ENCODE measurements at regions not wholly inside any gene's neighbourhood (a gene's known extent, or its start where the extent isn't known, plus 50 kb on each side); places are given as distances from the start of the nearest gene placed in this dataset.

DNA sequence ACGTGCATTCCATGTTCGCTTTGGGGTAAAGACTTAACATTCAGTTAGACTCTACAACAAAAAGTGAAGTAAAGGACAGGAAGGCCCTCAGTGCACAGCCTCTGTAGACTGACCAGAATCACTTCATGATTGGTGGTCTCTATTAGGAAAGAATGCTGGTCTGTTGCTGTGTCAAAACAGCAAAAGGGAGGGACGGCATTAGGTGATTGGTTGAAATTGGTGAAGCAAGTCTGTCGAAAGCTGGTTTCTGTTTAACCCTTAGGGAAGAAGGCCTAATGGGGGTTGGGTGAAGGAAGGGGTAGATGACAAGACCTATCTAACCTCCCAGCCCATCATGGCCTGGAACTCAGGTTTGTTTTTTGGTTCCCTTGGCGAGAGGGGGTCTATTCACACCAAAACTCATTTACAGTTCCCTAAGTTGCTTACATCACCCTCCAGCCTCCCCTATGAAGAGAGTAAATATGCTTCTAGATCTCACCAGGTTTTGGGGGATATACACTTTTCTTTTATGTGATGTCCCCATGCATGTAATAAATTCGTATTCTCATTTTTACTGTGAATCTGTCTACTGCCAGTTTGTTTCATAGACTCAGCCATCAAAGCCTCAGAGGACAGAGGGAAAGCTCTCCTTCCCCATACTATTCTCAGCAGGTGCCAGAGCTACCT is 65.6 kb downstream of the TMEM17 start:
- no peak for TF ChIP-seq EZH2 (IDR thresholded peaks at IDR 0.05; ENCODE audit: borderline replicate concordance, low read length)
- TF ChIP-seq, protein P1, sequence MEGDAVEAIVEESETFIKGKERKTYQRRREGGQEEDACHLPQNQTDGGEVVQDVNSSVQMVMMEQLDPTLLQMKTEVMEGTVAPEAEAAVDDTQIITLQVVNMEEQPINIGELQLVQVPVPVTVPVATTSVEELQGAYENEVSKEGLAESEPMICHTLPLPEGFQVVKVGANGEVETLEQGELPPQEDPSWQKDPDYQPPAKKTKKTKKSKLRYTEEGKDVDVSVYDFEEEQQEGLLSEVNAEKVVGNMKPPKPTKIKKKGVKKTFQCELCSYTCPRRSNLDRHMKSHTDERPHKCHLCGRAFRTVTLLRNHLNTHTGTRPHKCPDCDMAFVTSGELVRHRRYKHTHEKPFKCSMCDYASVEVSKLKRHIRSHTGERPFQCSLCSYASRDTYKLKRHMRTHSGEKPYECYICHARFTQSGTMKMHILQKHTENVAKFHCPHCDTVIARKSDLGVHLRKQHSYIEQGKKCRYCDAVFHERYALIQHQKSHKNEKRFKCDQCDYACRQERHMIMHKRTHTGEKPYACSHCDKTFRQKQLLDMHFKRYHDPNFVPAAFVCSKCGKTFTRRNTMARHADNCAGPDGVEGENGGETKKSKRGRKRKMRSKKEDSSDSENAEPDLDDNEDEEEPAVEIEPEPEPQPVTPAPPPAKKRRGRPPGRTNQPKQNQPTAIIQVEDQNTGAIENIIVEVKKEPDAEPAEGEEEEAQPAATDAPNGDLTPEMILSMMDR (IDR thresholded peaks at IDR 0.05; ENCODE audit: low read length) = no peak
- Histone ChIP-seq H2AFZ (ENCODE audit: low read length) (no peak overlapping the region), H3K9me3 (ENCODE audit: low read length) (no peaks in the 10 kb centered on the region), H3K27ac (ENCODE audit: low read depth, low read length, poor library complexity, severe bottlenecking) (no peak overlapping the region), H3K9me2 (ENCODE audit: low read depth, low read length) (no peaks in the 10 kb centered on the region), H3K79me2 (ENCODE audit: insufficient read depth, low read length) (no peaks in the 10 kb centered on the region), H3K4me3 (ENCODE audit: low read depth, low read length, poor library complexity, severe bottlenecking) (no peak overlapping the region), H3K4me1 (ENCODE audit: insufficient read depth, low read length, severe bottlenecking) (peaks cover 10% of the 10 kb centered on the region), H3K9ac (ENCODE audit: low read length) (no peak overlapping the region), H3K27me3 (ENCODE audit: insufficient read depth, low read length) (peaks cover 4% of the 10 kb centered on the region; the same call in 1 of the 2 replicates), H3F3A (ENCODE audit: insufficient read depth, low read length) (no peaks in the 10 kb centered on the region), H3K36me3 (ENCODE audit: insufficient read depth, low read length) (no peaks in the 10 kb centered on the region), H3K4me2 (ENCODE audit: low read length) (no peak overlapping the region), H4K20me1 (ENCODE audit: insufficient read depth, low read length) (no peaks in the 10 kb centered on the region)

DNA sequence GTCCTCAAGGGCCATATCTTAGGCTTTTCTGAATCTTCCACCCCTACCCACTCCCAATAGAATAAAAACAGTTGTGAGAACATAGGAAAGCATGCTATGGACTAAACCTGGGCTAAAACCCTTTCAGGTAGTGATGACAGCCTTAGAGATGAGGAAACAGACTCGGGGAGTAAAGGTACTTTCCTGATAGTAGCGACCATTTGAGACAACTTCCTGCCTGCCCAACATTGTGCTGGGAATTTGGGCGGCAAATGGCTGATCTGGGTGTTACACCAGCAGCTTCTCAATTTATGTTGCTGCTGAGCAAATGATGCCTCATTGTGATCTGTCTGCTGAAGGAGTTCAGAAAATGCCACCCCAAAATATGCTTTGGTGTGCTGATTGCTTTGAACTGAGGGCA is 66.6 kb downstream of the TMEM17 start:
- H3K27me3 ChIP-seq (ENCODE audit: insufficient read depth, low read length) = peaks cover 4% of the 10 kb centered on the region; the same call in 1 of the 2 replicates
- no peak overlapping the region for H3K4me2 ChIP-seq (ENCODE audit: low read length)
- no peak overlapping the region for H3K27ac ChIP-seq (ENCODE audit: low read depth, low read length, poor library complexity, severe bottlenecking)
- H4K20me1 ChIP-seq (ENCODE audit: insufficient read depth, low read length) = no peaks in the 10 kb centered on the region
- no peak overlapping the region for H3K4me3 ChIP-seq (ENCODE audit: low read depth, low read length, poor library complexity, severe bottlenecking)
- no peak overlapping the region for H2AFZ ChIP-seq (ENCODE audit: low read length)
- TF ChIP-seq, protein P1 (IDR thresholded peaks at IDR 0.05; ENCODE audit: low read length) = no peak
- TF ChIP-seq EZH2 (IDR thresholded peaks at IDR 0.05; ENCODE audit: borderline replicate concordance, low read length) = no peak
- no peaks in the 10 kb centered on the region for H3K36me3 ChIP-seq (ENCODE audit: insufficient read depth, low read length)
- H3K9me3 ChIP-seq (ENCODE audit: low read length) = no peaks in the 10 kb centered on the region
- H3F3A ChIP-seq (ENCODE audit: insufficient read depth, low read length) = no peaks in the 10 kb centered on the region
- H3K9ac ChIP-seq (ENCODE audit: low read length) = no peak overlapping the region
- H3K79me2 ChIP-seq (ENCODE audit: insufficient read depth, low read length) = no peaks in the 10 kb centered on the region
- H3K9me2 ChIP-seq (ENCODE audit: low read depth, low read length) = no peaks in the 10 kb centered on the region
- peaks cover 12% of the 10 kb centered on the region for H3K4me1 ChIP-seq (ENCODE audit: insufficient read depth, low read length, severe bottlenecking)

DNA sequence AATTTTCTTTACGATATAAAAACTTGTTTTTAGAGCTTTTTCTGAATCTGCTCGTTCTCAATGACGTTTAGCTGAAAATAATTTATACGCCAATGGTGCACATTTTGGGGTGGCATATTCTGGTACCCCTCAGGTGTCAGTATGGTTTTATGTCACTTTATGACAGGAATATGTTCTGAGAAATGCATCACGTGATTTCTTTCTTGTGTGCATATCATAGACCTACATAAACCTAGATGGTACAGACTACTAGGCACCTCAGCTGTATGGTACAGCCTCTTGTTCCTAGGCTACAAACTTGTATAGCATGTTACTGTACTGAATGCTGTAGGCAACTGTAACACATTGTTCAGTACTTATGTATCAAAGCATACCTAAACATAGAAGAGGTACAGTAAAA is 68.2 kb downstream of the TMEM17 start:
- Histone ChIP-seq H3K79me2 (ENCODE audit: insufficient read depth, low read length) (no peaks in the 10 kb centered on the region), H3K27ac (ENCODE audit: low read depth, low read length, poor library complexity, severe bottlenecking) (no peak overlapping the region), H3F3A (ENCODE audit: insufficient read depth, low read length) (no peaks in the 10 kb centered on the region), H3K4me3 (ENCODE audit: low read depth, low read length, poor library complexity, severe bottlenecking) (no peak overlapping the region), H3K9ac (ENCODE audit: low read length) (no peak overlapping the region), H3K27me3 (ENCODE audit: insufficient read depth, low read length) (0 out of 2 replicates have a peak, but pooled peaks cover 4% of the 10 kb centered on the region), H4K20me1 (ENCODE audit: insufficient read depth, low read length) (no peaks in the 10 kb centered on the region), H3K36me3 (ENCODE audit: insufficient read depth, low read length) (no peaks in the 10 kb centered on the region; the same call in 1 of the 2 replicates), H3K4me2 (ENCODE audit: low read length) (no peak overlapping the region), H3K4me1 (ENCODE audit: insufficient read depth, low read length, severe bottlenecking) (peaks cover 12% of the 10 kb centered on the region), H3K9me2 (ENCODE audit: low read depth, low read length) (no peaks in the 10 kb centered on the region), H2AFZ (ENCODE audit: low read length) (no peak overlapping the region), H3K9me3 (ENCODE audit: low read length) (no peaks in the 10 kb centered on the region)
- no peak for TF ChIP-seq EZH2 (IDR thresholded peaks at IDR 0.05; ENCODE audit: borderline replicate concordance, low read length)
- TF ChIP-seq, protein P1 (IDR thresholded peaks at IDR 0.05; ENCODE audit: low read length) = no peak

All from OCI-LY1 (cell line).